RWPE1 (cell line): ENCODE measurements at regions not wholly inside any gene's neighbourhood (a gene's known extent, or its start where the extent isn't known, plus 50 kb on each side); places are given as distances from the start of the nearest gene placed in this dataset.

Experiments
- CTCF ChIA-PET: fragments of 350-600 bp; sonication (Branson Sonifier 250); formaldehyde crosslinking; extraction: SDS; loops from one replicate; lab custom pipeline; 2021; lab: Yijun Ruan, JAX
- POLR2A ChIA-PET: fragments of 400-600 bp; formaldehyde crosslinking; extraction: SDS; loops from one replicate; lab custom pipeline; 2020; ENCODE audit warnings: antibody characterized with exemption; ENCODE audit not compliant: low non-redundant PET; lab: Yijun Ruan, JAX
- DNase-seq: peaks from one replicate; pipeline ENCODE4 v3.0.0; 2012; ENCODE audit warnings: low spot score
- H3K27ac ChIP-seq: fragments of 450-650 bp; 2 replicates; pipeline ENCODE4 v1.5.1; 2017
- CTCF ChIP-seq: fragments of 450-650 bp; conservative IDR thresholded peaks from 2 replicates; pipeline ENCODE4 v1.5.1; 2017; ENCODE audit warnings: low read depth, mild to moderate bottlenecking

DNA sequence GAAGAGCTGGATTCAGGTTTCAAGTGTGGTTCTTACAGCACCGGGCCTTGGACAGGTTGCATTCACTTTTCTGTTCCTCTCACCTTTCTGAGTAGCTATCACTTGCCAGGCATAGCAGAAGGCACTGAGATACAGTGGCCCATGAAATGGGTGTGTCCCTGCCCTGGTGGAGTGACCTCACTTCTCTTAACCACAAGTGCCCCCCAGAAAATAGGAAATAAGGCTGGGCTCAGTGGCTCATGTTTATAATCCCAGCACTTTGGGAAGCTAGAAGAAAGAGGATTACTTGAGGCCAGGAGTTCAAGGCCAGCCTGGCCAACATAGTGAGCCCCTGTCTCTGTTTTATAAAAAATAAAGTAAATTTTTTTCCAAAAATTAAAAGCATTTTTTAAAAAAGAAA is 101.7 kb upstream of the KIT start:
- TF ChIP-seq CTCF, result no peak
- no peak overlapping the region for H3K27ac ChIP-seq
- ChIA-PET POLR2A (no interaction called here), CTCF (no interaction called here)
- DNase-seq, result no peak

DNA sequence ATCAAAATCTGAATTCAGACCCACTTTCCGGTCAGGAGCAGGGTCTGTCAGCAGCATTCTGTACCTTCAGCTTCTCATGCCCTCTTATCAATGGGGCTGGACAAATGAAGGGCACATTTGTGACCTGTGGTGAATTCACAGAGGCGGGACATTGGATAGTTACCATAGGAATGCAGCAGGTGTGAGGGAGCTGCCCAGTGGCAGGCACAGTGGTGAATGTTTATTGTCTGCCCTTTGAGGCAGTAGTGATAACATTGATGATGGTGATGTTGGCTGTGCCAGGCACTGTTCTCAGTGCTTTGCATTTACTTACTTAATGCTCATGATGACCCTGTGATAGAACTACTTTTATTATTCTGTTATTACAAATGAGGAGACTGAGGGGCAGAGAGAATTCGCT is 101.2 kb upstream of the KIT start:
- H3K27ac ChIP-seq, result no peak overlapping the region
- ChIA-PET CTCF (no interaction called here), POLR2A (no interaction called here)
- TF ChIP-seq CTCF, result no peak
- DNase-seq, result no peak

- CTCF ChIA-PET, result interaction anchor here (0.6 to 1.0 kb wide), 2 partner anchors 12 to 280 kb away, joined by 3 read pairs; no protein-coding TSS in a partner anchor
- H3K27ac ChIP-seq, result no peak overlapping the region
- no peak for DNase-seq
- TF ChIP-seq CTCF, result no peak
- POLR2A ChIA-PET, result no interaction called here
These were observed 98.7 kb upstream of the KIT start for GRCh38 chr4:54558889-54559677.

- ChIA-PET POLR2A (no interaction called here), CTCF (no interaction called here)
- no peak for DNase-seq
- H3K27ac ChIP-seq, result no peak overlapping the region
- no peak for TF ChIP-seq CTCF
These were observed 97.2 kb upstream of the KIT start for GRCh38 chr4:54560513-54560912.

- ChIA-PET POLR2A (no interaction called here), CTCF (no interaction called here)
- H3K27ac ChIP-seq, result no peak overlapping the region
- no peak for TF ChIP-seq CTCF
- DNase-seq, result no peak
These were observed 95.8 kb upstream of the KIT start for GRCh38 chr4:54561940-54562339.

DNA sequence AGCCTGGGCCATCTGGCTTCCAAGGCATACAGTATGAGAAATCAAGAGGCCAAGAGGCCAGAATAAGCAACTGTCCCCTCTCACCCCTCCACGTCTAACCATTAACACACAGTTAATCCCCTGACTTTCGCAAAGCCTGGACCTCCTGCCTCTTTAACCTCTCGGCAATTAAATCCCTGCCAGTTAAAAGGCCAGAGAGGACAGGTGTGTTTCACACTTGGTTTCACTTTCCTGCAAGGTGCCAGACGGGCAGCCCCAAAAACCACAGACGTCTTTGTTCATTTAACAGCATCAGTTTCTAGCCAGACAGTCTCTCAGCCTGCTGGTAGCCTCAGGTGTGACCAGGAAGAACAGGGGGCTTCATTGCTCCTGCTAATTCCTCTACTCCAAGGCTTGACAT is 91.1 kb upstream of the KIT start:
- ChIA-PET POLR2A (no interaction called here), CTCF (interaction anchor here (1.1 kb wide), 1 partner anchor 27 kb away, joined by 3 read pairs; no protein-coding TSS in a partner anchor)
- no peak overlapping the region for H3K27ac ChIP-seq
- TF ChIP-seq CTCF, result no peak
- DNase-seq, result no peak
